BJ (cell line): ENCODE measurements at regions not wholly inside any gene's neighbourhood (a gene's known extent, or its start where the extent isn't known, plus 50 kb on each side); places are given as distances from the start of the nearest gene placed in this dataset.
"Not testable (repeated sequence)": the region's sequence is repeated elsewhere in the genome, so short reads cannot be mapped to it uniquely, and the experiment has no call there.

Source experiments
- CTCF ChIA-PET: fragments of 350-600 bp; formaldehyde crosslinking; extraction: SDS; loops from one replicate; lab custom pipeline; 2021; ENCODE audit warnings: antibody characterized with exemption, inconsistent platforms; lab: Yijun Ruan, JAX
- POLR2A ChIA-PET: fragments of 300-600 bp; sonication (Branson Sonifier 250); formaldehyde crosslinking; extraction: SDS; loops from one replicate; lab custom pipeline; 2021; ENCODE audit warnings: antibody characterized with exemption; lab: Charles Lee
- DNase-seq: peaks from one replicate; pipeline ENCODE4 v3.0.0-alpha.2; 2011; ENCODE audit warnings: low read depth
- H3K27me3 ChIP-seq: 2 replicates; pipeline ENCODE4 v1.6.0; 2011; ENCODE audit warnings: low read length; ENCODE audit not compliant: control insufficient read depth, insufficient read depth
- H3K36me3 ChIP-seq: 2 replicates; pipeline ENCODE4 v1.5.1; 2011; ENCODE audit warnings: low read length; ENCODE audit not compliant: control insufficient read depth, insufficient read depth
- H3K4me3 ChIP-seq: 2 replicates; pipeline ENCODE4 v1.5.1; 2011; ENCODE audit warnings: low read depth, mild to moderate bottlenecking, control low read depth, low read length
- TF ChIP-seq, protein P1 (sequence below): IDR thresholded peaks from 2 replicates; pipeline ENCODE4 v1.5.1; 2011; ENCODE audit warnings: low read depth, mild to moderate bottlenecking, control low read depth, inconsistent platforms, low read length, moderate library complexity; ENCODE audit not compliant: insufficient read depth

DNA sequence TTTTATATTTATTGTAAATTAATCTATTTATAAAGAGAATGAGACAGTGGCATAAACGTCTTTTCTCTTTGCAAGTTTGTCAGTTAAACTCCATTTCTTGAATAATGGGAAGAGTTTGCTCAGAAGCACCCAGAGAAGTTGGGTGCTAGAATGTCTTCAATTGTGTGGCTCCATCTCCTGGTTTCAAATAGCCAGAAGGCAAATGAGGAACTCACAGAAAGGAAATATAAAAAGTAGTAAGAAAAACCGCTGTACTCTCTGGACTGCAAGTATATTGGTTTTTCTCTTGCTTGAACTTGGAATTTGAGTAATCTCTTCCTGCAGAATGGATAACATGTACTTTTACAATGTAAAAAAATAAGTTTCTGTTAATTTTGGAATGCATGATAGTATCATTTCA lies 217.5 kb downstream of the DPY19L2 start:
- TF ChIP-seq, protein P1, sequence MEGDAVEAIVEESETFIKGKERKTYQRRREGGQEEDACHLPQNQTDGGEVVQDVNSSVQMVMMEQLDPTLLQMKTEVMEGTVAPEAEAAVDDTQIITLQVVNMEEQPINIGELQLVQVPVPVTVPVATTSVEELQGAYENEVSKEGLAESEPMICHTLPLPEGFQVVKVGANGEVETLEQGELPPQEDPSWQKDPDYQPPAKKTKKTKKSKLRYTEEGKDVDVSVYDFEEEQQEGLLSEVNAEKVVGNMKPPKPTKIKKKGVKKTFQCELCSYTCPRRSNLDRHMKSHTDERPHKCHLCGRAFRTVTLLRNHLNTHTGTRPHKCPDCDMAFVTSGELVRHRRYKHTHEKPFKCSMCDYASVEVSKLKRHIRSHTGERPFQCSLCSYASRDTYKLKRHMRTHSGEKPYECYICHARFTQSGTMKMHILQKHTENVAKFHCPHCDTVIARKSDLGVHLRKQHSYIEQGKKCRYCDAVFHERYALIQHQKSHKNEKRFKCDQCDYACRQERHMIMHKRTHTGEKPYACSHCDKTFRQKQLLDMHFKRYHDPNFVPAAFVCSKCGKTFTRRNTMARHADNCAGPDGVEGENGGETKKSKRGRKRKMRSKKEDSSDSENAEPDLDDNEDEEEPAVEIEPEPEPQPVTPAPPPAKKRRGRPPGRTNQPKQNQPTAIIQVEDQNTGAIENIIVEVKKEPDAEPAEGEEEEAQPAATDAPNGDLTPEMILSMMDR = no peak
- ChIA-PET POLR2A (no interaction called here), CTCF (no interaction called here)
- Histone ChIP-seq H3K36me3 (no peaks in the 10 kb centered on the region), H3K27me3 (no peaks in the 10 kb centered on the region), H3K4me3 (no peak overlapping the region)
- no peak for DNase-seq

DNA sequence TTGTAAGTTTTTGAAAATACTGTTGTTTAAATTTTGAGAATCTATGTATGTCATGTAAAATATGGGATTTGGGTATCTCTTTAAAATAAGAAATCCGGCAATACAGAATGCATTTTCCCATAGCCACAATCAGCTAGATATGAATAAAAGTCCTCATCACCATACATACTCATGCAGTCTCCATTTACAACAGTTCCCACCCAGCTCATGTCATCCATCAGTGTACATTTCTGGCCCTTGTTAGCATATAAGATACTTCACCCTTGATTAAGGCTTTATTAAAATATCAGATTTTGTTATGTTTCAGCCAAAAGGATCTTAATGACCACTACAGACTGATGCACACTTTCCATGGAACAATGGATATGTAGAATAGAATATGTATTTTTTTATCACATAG lies 218.0 kb downstream of the DPY19L2 start:
- TF ChIP-seq, protein P1 = no peak
- CTCF ChIA-PET = no interaction called here
- DNase-seq = no peak
- no peak overlapping the region for H3K4me3 ChIP-seq
- H3K36me3 ChIP-seq = no peaks in the 10 kb centered on the region
- POLR2A ChIA-PET = no interaction called here
- no peaks in the 10 kb centered on the region for H3K27me3 ChIP-seq

DNA sequence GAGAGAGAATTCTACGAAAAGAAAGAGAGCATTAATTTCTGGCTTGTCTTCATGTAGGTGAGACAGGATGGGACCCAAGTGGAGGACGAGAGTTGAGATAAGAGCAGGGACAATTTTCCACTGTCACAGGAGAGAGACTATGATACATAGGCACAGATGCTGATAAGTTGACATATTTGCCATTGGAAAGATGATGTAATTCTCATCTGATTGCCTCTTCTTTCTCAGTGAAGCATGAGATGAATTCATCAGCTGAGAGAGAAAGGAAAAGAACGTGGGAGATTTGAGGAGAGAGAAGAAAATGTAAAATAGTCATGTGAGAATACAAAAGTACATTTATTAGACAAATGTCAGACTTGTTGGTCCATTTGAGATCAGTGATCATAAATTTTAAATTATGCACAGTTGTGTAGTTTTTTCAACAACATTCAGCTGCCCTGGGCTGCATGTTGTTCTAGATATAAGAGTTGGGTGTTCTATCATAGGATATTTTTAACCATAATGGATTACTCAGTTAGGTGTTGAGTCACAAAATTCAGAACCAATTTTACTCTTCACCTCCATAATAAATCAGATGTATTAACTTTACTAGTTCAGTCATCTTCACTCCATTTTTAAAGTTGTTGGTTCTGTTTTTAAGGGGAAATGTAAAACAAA lies 222.9 kb downstream of the DPY19L2 start:
- POLR2A ChIA-PET = no interaction called here
- TF ChIP-seq, protein P1 = no peak
- no peak overlapping the region for H3K4me3 ChIP-seq

DNA sequence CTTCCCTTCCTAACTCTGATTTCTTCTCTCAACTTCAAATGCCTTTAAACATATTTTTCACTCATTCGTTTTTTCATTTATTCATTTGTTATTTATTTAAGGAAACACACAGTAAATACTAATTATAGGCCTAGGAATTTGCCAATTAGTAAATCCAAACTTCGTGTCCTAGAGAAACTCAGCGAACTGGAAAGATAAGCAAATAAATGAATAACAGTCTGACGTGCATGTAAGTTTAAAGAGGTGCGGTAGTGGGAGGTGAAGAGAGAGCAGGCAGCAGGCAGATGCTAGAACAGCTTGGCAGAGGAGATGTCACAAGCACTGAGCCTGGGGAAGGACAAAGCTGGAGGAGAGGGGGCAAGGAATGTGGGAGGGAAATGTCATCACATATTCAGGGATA lies 228.2 kb downstream of the DPY19L2 start:
- H3K4me3 ChIP-seq = no peak overlapping the region
- no peaks in the 10 kb centered on the region for H3K36me3 ChIP-seq
- TF ChIP-seq, protein P1 = no peak
- ChIA-PET CTCF (no interaction called here), POLR2A (no interaction called here)
- no peak for DNase-seq
- H3K27me3 ChIP-seq = no peaks in the 10 kb centered on the region

More for the DNA sequence above, 222.9 kb downstream of the DPY19L2 start:
- Histone ChIP-seq H3K36me3 (no peaks in the 10 kb centered on the region), H3K27me3 (no peaks in the 10 kb centered on the region)
- no peak for DNase-seq
- CTCF ChIA-PET = no interaction called here

DNA sequence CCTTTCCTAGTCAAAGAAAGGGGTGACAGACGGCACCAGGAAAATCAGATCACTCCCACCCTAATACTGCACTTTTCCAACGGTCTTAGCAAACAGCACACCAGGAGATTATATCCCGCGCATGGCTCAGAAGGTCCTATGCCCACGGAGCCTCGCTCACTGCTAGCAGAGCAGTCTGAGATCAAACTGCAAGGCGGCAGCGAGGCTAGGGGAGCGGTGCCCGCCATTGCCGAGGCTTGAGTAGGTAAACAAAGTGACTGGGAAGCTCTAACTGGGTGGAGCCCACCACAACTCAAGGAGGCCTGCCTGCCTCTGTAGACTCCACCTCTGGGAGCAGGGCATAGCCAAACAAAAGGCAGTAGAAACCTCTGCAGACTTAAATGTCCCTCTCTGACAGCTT lies 233.9 kb downstream of the DPY19L2 start:
- CTCF ChIA-PET = interaction anchor here (1.9 kb wide), 1 partner anchor 14 kb away, joined by 6 read pairs; no protein-coding TSS in a partner anchor
- H3K4me3 ChIP-seq, DNase-seq, H3K27me3 ChIP-seq, POLR2A ChIA-PET, H3K36me3 ChIP-seq: not testable (repeated sequence)

DNA sequence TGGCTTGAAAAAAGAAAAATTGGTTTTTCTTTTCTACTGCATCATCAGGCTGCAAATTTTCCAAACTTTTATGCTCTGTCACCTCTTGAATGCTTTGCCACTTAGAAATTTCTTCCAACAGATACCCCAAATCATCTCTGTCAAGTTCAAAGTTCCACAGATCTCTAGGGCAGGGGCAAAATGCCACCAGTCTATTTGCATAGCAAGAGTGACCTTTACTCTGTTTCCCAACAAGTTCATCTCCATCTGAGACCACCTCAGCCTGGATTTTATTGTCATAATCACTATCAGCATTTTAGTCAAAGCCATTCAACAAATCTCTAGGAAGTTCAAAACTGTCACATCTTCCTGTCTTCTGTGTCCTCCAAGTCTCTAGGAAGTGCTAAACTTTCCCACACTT lies 240.3 kb downstream of the DPY19L2 start:
- POLR2A ChIA-PET, H3K27me3 ChIP-seq, H3K36me3 ChIP-seq, CTCF ChIA-PET, H3K4me3 ChIP-seq, DNase-seq: not testable (repeated sequence)

DNA sequence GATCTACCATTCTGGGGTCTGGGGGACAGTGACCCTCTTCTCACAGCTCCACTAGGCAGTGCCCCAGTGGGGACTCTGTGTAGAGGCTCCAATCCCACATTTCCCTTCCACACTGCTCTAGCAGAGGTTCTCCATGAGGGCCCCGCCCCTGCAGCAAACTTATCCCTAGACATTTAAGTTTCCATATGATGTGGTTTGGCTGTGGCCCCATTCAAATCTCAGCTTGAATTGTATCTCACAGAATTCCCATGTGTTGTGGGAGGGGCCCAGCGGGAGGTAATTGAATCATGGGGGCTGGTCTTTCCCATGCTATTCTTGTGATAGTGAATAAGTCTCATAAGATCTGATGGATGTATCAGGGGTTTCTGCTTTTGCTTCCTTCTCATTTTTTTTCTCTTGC lies 241.3 kb downstream of the DPY19L2 start:
- H3K4me3 ChIP-seq, H3K27me3 ChIP-seq, CTCF ChIA-PET, POLR2A ChIA-PET, H3K36me3 ChIP-seq, DNase-seq: not testable (repeated sequence)
